HCT116 (cell line): ENCODE measurements at regions not wholly inside any gene's neighbourhood (a gene's known extent, or its start where the extent isn't known, plus 50 kb on each side); places are given as distances from the start of the nearest gene placed in this dataset.

Source experiments
- ATAC-seq: fragments of 200-7000 bp; cut with Tn5 transposase; 2 replicates; pipeline ENCODE4 v1.9.1; 2020; ENCODE audit warnings: mild to moderate bottlenecking, moderate library complexity
- BruUV-seq: library from RNA; stranded (reverse); fragments of 400-500 nt; replicated peaks from 2 replicates; lab custom pipeline; 2021; lab: Mats Ljungman, UMichigan
- CTCF ChIA-PET: fragments of 300-600 bp; sonication (Branson Sonifier 250); formaldehyde crosslinking; loops from one replicate; lab custom pipeline; 2021; ENCODE audit warnings: antibody characterized with exemption; lab: Charles Lee
- POLR2A ChIA-PET: fragments of 300-600, 350-600 bp; sonication (Branson Sonifier 250); formaldehyde crosslinking; loops from one replicate; lab custom pipeline; 2021; ENCODE audit warnings: antibody characterized with exemption; lab: Charles Lee
- RAD21 ChIA-PET, 2 experiments: fragments of 300-600 bp; sonication (Branson Sonifier 250); formaldehyde crosslinking; loops; one replicate each; lab custom pipeline; 2023; ENCODE audit warnings: low total read pairs in 2 of 2; ENCODE audit not compliant: uncharacterized antibody in 2 of 2, unreplicated experiment in 2 of 2, low non-redundant PET in 1 of 2; lab: Charles Lee
- DNase-seq: peaks from one replicate; pipeline ENCODE4 v3.0.0-alpha.2; 2010; ENCODE audit warnings: low read depth, low spot score
- H2AFZ ChIP-seq: fragments of 200-600 bp; shearing (Covaris generic), sonication (generic); 2 replicates; pipeline ENCODE4 v1.6.1; 2017; ENCODE audit warnings: low read depth, mixed run types, mixed read lengths, antibody characterized with exemption, low read length; ENCODE audit not compliant: poor library complexity, severe bottlenecking
- H3K27ac ChIP-seq: 2 replicates; pipeline ENCODE4 v1.5.1; 2012; ENCODE audit warnings: low read depth, low read length
- H3K27me3 ChIP-seq: fragments of 200-600 bp; sonication (generic); 2 replicates; pipeline ENCODE4 v1.6.1; 2016; ENCODE audit warnings: mixed run types, low read length, mixed read lengths; ENCODE audit not compliant: insufficient read depth
- H3K36me3 ChIP-seq, 2 experiments: fragments of 200-500 bp in 1 of 2; fragments of 200-600 bp in 1 of 2; sonication (Bioruptor generic) in 1 of 2; sonication (generic) in 1 of 2; 2 replicates each; pipeline versions ENCODE4 v1.5.1 to v1.6.1; 2014 to 2016; ENCODE audit warnings: low read length in 2 of 2, inconsistent platforms in 1 of 2, mixed read lengths in 1 of 2, mixed run types in 1 of 2; ENCODE audit not compliant: insufficient read depth in 2 of 2, control insufficient read depth in 1 of 2
- H3K4me1 ChIP-seq, 2 experiments: fragments of 200-600 bp in 1 of 2; sonication (generic) in 1 of 2; 2 replicates each; pipeline versions ENCODE4 v1.5.1 to v1.6.1; 2012 to 2017; ENCODE audit warnings: low read length in 2 of 2, inconsistent platforms in 1 of 2, mild to moderate bottlenecking in 1 of 2, mixed read lengths in 1 of 2, mixed run types in 1 of 2, moderate library complexity in 1 of 2; ENCODE audit not compliant: insufficient read depth in 2 of 2, control insufficient read depth in 1 of 2
- H3K4me2 ChIP-seq: fragments of 200-600 bp; sonication (generic); 2 replicates; pipeline ENCODE4 v1.6.1; 2017; ENCODE audit warnings: mixed run types, low read length, mixed read lengths
- H3K4me3 ChIP-seq, 2 experiments: fragments of 200-600 bp in 1 of 2; sonication (generic) in 1 of 2; replicated peaks in 1 of 2; 2 replicates each; pipeline ENCODE4 v1.5.1; 2011 to 2016; ENCODE audit warnings: low read length in 2 of 2, control low read depth in 1 of 2, low read depth in 1 of 2, mild to moderate bottlenecking in 1 of 2, mixed read lengths in 1 of 2, mixed run types in 1 of 2
- H3K79me2 ChIP-seq: fragments of 200-600 bp; sonication (generic); 2 replicates; pipeline ENCODE4 v1.6.1; 2017; ENCODE audit warnings: mild to moderate bottlenecking, mixed run types, low read length, moderate library complexity, mixed read lengths; ENCODE audit not compliant: insufficient read depth
- H3K9ac ChIP-seq: fragments of 200-600 bp; sonication (generic); 2 replicates; pipeline ENCODE4 v1.6.1; 2016; ENCODE audit warnings: low read length, mixed read lengths
- H3K9me2 ChIP-seq: fragments of 200-600 bp; sonication (generic), shearing (Covaris generic); 2 replicates; pipeline ENCODE4 v1.6.1; 2017; ENCODE audit warnings: mixed run types, mild to moderate bottlenecking, moderate library complexity; ENCODE audit not compliant: insufficient read depth
- H3K9me3 ChIP-seq, 2 experiments: fragments of 200-500 bp in 1 of 2; fragments of 200-600 bp in 1 of 2; sonication (Bioruptor generic) in 1 of 2; sonication (generic) in 1 of 2; 2 replicates each; pipeline ENCODE4 v1.6.1; 2014 to 2017; ENCODE audit warnings: low read length in 2 of 2, mixed read lengths in 2 of 2, inconsistent platforms in 1 of 2, low read depth in 1 of 2, mild to moderate bottlenecking in 1 of 2, mixed run types in 1 of 2, moderate library complexity in 1 of 2; ENCODE audit not compliant: control insufficient read depth in 1 of 2, insufficient read depth in 1 of 2
- H4K20me1 ChIP-seq: fragments of 200-600 bp; sonication (generic), shearing (Covaris generic); 2 replicates; pipeline ENCODE4 v1.6.1; 2017; ENCODE audit warnings: mixed run types, mild to moderate bottlenecking, moderate library complexity; ENCODE audit not compliant: insufficient read depth
- ATF3 ChIP-seq: IDR thresholded peaks from 2 replicates; pipeline ENCODE4 v1.6.1; 2012
- CBX3 ChIP-seq: IDR thresholded peaks from 2 replicates; pipeline ENCODE4 v1.6.1; 2012; ENCODE audit warnings: low read depth
- CEBPB ChIP-seq: IDR thresholded peaks from 2 replicates; pipeline ENCODE4 v1.6.1; 2012; ENCODE audit warnings: low read depth
- EGR1 ChIP-seq: IDR thresholded peaks from 2 replicates; pipeline ENCODE4 v1.6.1; 2012; ENCODE audit warnings: low read depth
- ELF1 ChIP-seq: IDR thresholded peaks from 2 replicates; pipeline ENCODE4 v1.6.1; 2012; ENCODE audit warnings: low read depth, borderline replicate concordance
- EZH2phosphoT487 ChIP-seq: fragments of 200-600 bp; IDR thresholded peaks from 2 replicates; pipeline ENCODE4 v1.6.1; 2018; ENCODE audit warnings: antibody characterized with exemption, borderline replicate concordance
- FOSL1 ChIP-seq: IDR thresholded peaks from 2 replicates; pipeline ENCODE4 v1.6.1; 2012; ENCODE audit warnings: low read depth
- JUND ChIP-seq: IDR thresholded peaks from 2 replicates; pipeline ENCODE4 v1.6.1; 2012
- POLR2A ChIP-seq: IDR thresholded peaks from 2 replicates; pipeline ENCODE4 v1.7.0; 2011; ENCODE audit warnings: borderline replicate concordance; ENCODE audit not compliant: insufficient read depth, insufficient read length; ENCODE audit errors: extremely low read depth
- SIN3A ChIP-seq: IDR thresholded peaks from 2 replicates; pipeline ENCODE4 v1.6.1; 2012; ENCODE audit warnings: low read depth
- SP1 ChIP-seq: IDR thresholded peaks from 2 replicates; pipeline ENCODE4 v1.6.1; 2012; ENCODE audit warnings: low read depth
- SRF ChIP-seq: IDR thresholded peaks from 2 replicates; pipeline ENCODE4 v1.6.1; 2012; ENCODE audit warnings: low read depth
- TCF7L2 ChIP-seq: IDR thresholded peaks from 2 replicates; pipeline ENCODE4 v1.7.0; 2011; ENCODE audit warnings: borderline replicate concordance, inconsistent platforms; ENCODE audit not compliant: insufficient read depth, insufficient read length; ENCODE audit errors: extremely low read depth
- YY1 ChIP-seq: IDR thresholded peaks from 2 replicates; pipeline ENCODE4 v1.6.1; 2011; ENCODE audit warnings: low read length, low read depth, moderate library complexity, mild to moderate bottlenecking; ENCODE audit not compliant: insufficient replicate concordance; ENCODE audit errors: extremely low read depth
- ZFX ChIP-seq: fragments of 450-650 bp; IDR thresholded peaks from 2 replicates; pipeline ENCODE4 v1.6.1; 2017
- intact Hi-C: fragments of 100-400 bp; cut with micrococcal nuclease; formaldehyde crosslinking; loops from 2 replicates; pipeline ENCODE4 v1.10.0; 2022
- TF ChIP-seq, protein P1 (sequence below), 3 experiments: fragments of 200-600 bp in 1 of 3; sonication (generic) in 1 of 3; IDR thresholded peaks in 2 of 3; conservative IDR thresholded peaks in 1 of 3; 2 replicates each; pipeline ENCODE4 v1.5.1; 2012 to 2017; ENCODE audit warnings: low read depth in 2 of 3, low read length in 2 of 3, antibody characterized with exemption in 1 of 3, borderline replicate concordance in 1 of 3, control low read depth in 1 of 3, mild to moderate bottlenecking in 1 of 3, mixed read lengths in 1 of 3, mixed run types in 1 of 3, moderate library complexity in 1 of 3; ENCODE audit not compliant: insufficient read depth in 1 of 3
- TF ChIP-seq, protein P2 (sequence below): IDR thresholded peaks from 2 replicates; pipeline ENCODE4 v1.6.1; 2011; ENCODE audit warnings: mild to moderate bottlenecking, low read length, moderate library complexity; ENCODE audit not compliant: insufficient replicate concordance; ENCODE audit errors: extremely low read depth
- TF ChIP-seq, protein P3 (sequence below): IDR thresholded peaks from 2 replicates; pipeline ENCODE4 v1.6.1; 2012

- Histone ChIP-seq H3K9me2 (no peaks in the 10 kb centered on the region), H4K20me1 (no peaks in the 10 kb centered on the region), H3K4me1 (no peaks in the 10 kb centered on the region), H3K79me2 (no peaks in the 10 kb centered on the region), H3K4me2 (no peak overlapping the region), H2AFZ (no peak overlapping the region), H3K9ac (no peak overlapping the region), H3K27ac (no peak overlapping the region), H3K4me3 (no peak overlapping the region), H3K36me3 (no peaks in the 10 kb centered on the region), H3K27me3 (no peaks in the 10 kb centered on the region), H3K9me3 (peaks cover 8 to 39% of the 10 kb centered on the region in 2 experiments; a peak in 2 of 4 replicates)
- no TSS peak for BruUV-seq
- intact Hi-C loops, result no loop called here
- DNase-seq (no peak), ATAC-seq (no peak)
- ChIA-PET RAD21 (no interaction called here), CTCF (no interaction called here), POLR2A (no interaction called here)
- TF ChIP-seq YY1, result no peak
- TF ChIP-seq JUND, result no peak
- TF ChIP-seq POLR2A, result no peak
These were observed 523.5 kb upstream of the LRRC4C start for GRCh38 chr11:41982975-41983374.

GRCh38 chr11:41983475-41983874 is 524.0 kb upstream of the LRRC4C start:
- H3K4me1 ChIP-seq, result no peaks in the 10 kb centered on the region
- no peaks in the 10 kb centered on the region for H3K27me3 ChIP-seq
- H3K9me3 ChIP-seq, result peaks cover 8 to 34% of the 10 kb centered on the region in 2 experiments; a peak in 2 of 4 replicates
- H3K9ac ChIP-seq, result no peak overlapping the region
- H3K36me3 ChIP-seq, result no peaks in the 10 kb centered on the region
- no TSS peak for BruUV-seq
- no peak overlapping the region for H3K4me3 ChIP-seq
- no peak for TF ChIP-seq TCF7L2
- no peak for TF ChIP-seq SIN3A
- no peak for TF ChIP-seq FOSL1
- TF ChIP-seq, protein P1, sequence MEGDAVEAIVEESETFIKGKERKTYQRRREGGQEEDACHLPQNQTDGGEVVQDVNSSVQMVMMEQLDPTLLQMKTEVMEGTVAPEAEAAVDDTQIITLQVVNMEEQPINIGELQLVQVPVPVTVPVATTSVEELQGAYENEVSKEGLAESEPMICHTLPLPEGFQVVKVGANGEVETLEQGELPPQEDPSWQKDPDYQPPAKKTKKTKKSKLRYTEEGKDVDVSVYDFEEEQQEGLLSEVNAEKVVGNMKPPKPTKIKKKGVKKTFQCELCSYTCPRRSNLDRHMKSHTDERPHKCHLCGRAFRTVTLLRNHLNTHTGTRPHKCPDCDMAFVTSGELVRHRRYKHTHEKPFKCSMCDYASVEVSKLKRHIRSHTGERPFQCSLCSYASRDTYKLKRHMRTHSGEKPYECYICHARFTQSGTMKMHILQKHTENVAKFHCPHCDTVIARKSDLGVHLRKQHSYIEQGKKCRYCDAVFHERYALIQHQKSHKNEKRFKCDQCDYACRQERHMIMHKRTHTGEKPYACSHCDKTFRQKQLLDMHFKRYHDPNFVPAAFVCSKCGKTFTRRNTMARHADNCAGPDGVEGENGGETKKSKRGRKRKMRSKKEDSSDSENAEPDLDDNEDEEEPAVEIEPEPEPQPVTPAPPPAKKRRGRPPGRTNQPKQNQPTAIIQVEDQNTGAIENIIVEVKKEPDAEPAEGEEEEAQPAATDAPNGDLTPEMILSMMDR (IDR thresholded peaks at IDR 0.05 in 2 of 3, conservative IDR thresholded peaks at IDR 0.05 in 1 of 3; ENCODE audit: borderline replicate concordance in 1 of 3, insufficient read depth in 1 of 3, low read depth in 2 of 3, low read length in 2 of 3), result no peak
- TF ChIP-seq JUND, result no peak
- TF ChIP-seq YY1, result no peak
- TF ChIP-seq CEBPB, result no peak
- TF ChIP-seq EGR1, result no peak
- no peak for TF ChIP-seq SP1
- no peak for TF ChIP-seq SRF
- TF ChIP-seq ZFX, result no peak
- no peak for TF ChIP-seq CBX3
- TF ChIP-seq, protein P2, sequence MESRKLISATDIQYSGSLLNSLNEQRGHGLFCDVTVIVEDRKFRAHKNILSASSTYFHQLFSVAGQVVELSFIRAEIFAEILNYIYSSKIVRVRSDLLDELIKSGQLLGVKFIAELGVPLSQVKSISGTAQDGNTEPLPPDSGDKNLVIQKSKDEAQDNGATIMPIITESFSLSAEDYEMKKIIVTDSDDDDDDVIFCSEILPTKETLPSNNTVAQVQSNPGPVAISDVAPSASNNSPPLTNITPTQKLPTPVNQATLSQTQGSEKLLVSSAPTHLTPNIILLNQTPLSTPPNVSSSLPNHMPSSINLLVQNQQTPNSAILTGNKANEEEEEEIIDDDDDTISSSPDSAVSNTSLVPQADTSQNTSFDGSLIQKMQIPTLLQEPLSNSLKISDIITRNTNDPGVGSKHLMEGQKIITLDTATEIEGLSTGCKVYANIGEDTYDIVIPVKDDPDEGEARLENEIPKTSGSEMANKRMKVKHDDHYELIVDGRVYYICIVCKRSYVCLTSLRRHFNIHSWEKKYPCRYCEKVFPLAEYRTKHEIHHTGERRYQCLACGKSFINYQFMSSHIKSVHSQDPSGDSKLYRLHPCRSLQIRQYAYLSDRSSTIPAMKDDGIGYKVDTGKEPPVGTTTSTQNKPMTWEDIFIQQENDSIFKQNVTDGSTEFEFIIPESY, result no peak
- TF ChIP-seq, protein P3, sequence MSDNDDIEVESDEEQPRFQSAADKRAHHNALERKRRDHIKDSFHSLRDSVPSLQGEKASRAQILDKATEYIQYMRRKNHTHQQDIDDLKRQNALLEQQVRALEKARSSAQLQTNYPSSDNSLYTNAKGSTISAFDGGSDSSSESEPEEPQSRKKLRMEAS, result no peak
- TF ChIP-seq ELF1, result no peak
- TF ChIP-seq ATF3, result no peak
- TF ChIP-seq EZH2phosphoT487, result no peak
- H3K4me2 ChIP-seq, result no peak overlapping the region
- no peak overlapping the region for H3K27ac ChIP-seq
- intact Hi-C loops, result no loop called here
- CTCF ChIA-PET, result no interaction called here
- RAD21 ChIA-PET, result no interaction called here
- no peaks in the 10 kb centered on the region for H4K20me1 ChIP-seq
- no peaks in the 10 kb centered on the region for H3K79me2 ChIP-seq
- no peak overlapping the region for H2AFZ ChIP-seq
- ATAC-seq, result no peak
- no peak for DNase-seq
- no peaks in the 10 kb centered on the region for H3K9me2 ChIP-seq
- POLR2A ChIA-PET, result no interaction called here
